AG04450 (cell line): ENCODE measurements at regions not wholly inside any gene's neighbourhood (a gene's known extent, or its start where the extent isn't known, plus 50 kb on each side); places are given as distances from the start of the nearest gene placed in this dataset.

ENCODE experiments used
- CTCF ChIA-PET: fragments of 300-600, 350-600 bp; formaldehyde crosslinking; extraction: SDS; loops from one replicate; lab custom pipeline; 2022; ENCODE audit warnings: antibody characterized with exemption, inconsistent platforms; lab: Charles Lee
- POLR2A ChIA-PET: fragments of 350-600 bp; formaldehyde crosslinking; extraction: SDS; loops from one replicate; lab custom pipeline; 2021; ENCODE audit warnings: antibody characterized with exemption, inconsistent platforms; lab: Yijun Ruan, JAX
- DNase-seq: peaks from one replicate; pipeline ENCODE4 v3.0.0-alpha.2; 2011; ENCODE audit warnings: low read depth, low spot score
- H3K27ac ChIP-seq: one replicate; pipeline ENCODE4 v1.5.1; 2012; ENCODE audit warnings: low read depth, low read length, control low read depth
- H3K27me3 ChIP-seq: one replicate; pipeline ENCODE4 v1.6.0; 2012; ENCODE audit warnings: low read length; ENCODE audit not compliant: control insufficient read depth, insufficient read depth
- H3K4me3 ChIP-seq: 2 replicates; pipeline ENCODE4 v1.5.1; 2011; ENCODE audit warnings: mild to moderate bottlenecking, low read depth, low read length, control low read depth
- H3K9me3 ChIP-seq: 2 replicates; pipeline ENCODE4 v1.5.1; 2012; ENCODE audit warnings: low read length; ENCODE audit not compliant: control insufficient read depth, insufficient read depth
- CTCF ChIP-seq: IDR thresholded peaks from 2 replicates; pipeline ENCODE4 v1.5.1; 2011; ENCODE audit warnings: low read depth, low read length, control low read depth, inconsistent platforms

DNA sequence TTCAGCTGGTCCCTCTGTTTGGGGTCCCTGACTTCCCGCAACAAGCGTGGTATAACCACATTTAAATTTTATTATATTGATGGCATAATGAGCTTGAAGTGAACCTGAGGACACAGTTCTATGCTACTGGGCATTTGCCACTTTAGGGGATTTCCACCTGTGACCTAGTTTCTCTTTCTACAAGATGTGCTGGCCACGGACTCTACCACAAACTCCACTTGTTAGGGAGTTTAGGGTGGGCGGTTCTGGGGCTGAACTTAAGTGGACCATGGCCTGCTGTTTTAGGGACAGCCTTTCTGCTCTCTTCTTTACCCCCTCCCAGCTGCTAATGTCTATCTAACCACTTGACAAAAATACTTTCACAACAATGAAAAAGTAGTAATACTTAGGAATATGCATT is 1199.1 kb downstream of the SI start:
- CTCF ChIA-PET: no interaction called here
- POLR2A ChIA-PET: no interaction called here
- TF ChIP-seq CTCF: no peak
- no peak for DNase-seq
- Histone ChIP-seq H3K27ac (no peak overlapping the region), H3K9me3 (peaks cover 13% of the 10 kb centered on the region; the same call in 1 of the 2 replicates), H3K27me3 (no peaks in the 10 kb centered on the region), H3K4me3 (no peak overlapping the region)

DNA sequence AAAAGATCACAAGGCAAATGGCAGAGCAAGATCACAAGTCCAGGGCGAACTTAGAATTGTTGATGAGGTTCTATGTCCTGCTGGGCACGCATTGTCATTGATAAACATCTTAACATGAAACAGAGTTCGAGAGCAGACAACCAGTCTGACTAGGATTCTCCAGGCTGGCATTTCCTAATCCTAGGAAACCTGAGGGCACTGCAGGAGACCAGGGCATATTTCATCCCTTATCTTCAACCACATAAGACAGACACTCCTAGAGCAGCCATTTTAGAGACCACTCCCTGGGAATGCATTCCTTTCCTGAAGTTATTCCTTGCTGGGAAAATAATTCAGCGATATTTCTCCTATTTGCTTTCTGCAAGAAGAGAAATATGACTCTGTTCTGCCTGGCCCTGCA is 1199.9 kb downstream of the SI start:
- DNase-seq: no peak
- Histone ChIP-seq H3K9me3 (peaks cover 13% of the 10 kb centered on the region; the same call in 1 of the 2 replicates), H3K4me3 (no peak overlapping the region), H3K27ac (no peak overlapping the region), H3K27me3 (no peaks in the 10 kb centered on the region)
- CTCF ChIA-PET: no interaction called here
- POLR2A ChIA-PET: no interaction called here
- no peak for TF ChIP-seq CTCF

DNA sequence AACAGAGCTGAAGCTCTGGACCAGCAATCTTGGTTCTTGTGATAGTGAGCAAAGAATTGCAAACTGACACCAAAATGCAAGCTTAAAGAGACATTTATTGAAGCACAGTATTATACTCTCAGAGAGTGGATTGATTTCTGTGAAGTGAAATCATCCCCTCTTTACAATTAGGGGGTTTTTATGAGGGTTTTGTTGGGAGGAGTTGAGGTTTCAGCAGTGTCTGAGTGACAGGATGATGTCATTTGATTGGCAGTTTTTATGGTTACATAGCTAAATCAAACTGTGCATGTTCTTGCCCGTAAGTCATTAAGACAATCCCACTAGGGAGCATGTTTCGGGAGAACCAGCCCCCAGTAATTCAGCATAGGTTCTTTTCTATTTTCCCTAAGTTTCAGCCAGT is 1200.5 kb downstream of the SI start:
- CTCF ChIA-PET: no interaction called here
- no peak for DNase-seq
- Histone ChIP-seq H3K4me3 (no peak overlapping the region), H3K27ac (no peak overlapping the region), H3K9me3 (peaks cover 11% of the 10 kb centered on the region; the same call in 1 of the 2 replicates), H3K27me3 (no peaks in the 10 kb centered on the region)
- TF ChIP-seq CTCF: no peak
- POLR2A ChIA-PET: no interaction called here

DNA sequence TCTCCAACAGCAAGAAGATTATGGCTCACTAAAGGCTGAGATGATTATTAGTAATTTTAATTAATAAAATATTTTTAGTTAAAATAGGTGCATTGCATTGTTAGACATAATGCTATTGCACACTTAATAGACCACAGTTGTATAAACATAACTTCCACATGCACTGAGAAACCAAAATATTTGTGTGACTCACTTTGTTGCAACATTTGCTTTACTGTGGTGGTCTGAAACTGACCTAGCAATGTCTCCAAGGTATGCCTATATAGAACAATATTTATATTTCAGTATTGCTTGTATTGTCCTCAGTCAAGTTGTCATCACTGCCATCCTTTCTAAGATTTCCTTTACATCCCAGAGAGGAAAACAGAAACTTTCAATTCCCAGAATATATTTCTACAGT is 1215.2 kb downstream of the SI start:
- Histone ChIP-seq H3K27ac (no peak overlapping the region), H3K27me3 (no peaks in the 10 kb centered on the region), H3K9me3 (peaks cover 9% of the 10 kb centered on the region), H3K4me3 (no peak overlapping the region)
- no peak for TF ChIP-seq CTCF
- POLR2A ChIA-PET: no interaction called here
- DNase-seq: no peak
- CTCF ChIA-PET: no interaction called here

GRCh38 chr3:163852233-163852632 is 1226.1 kb downstream of the SI start:
- CTCF ChIA-PET: no interaction called here
- Histone ChIP-seq H3K27ac (no peak overlapping the region), H3K4me3 (no peak overlapping the region), H3K27me3 (no peaks in the 10 kb centered on the region), H3K9me3 (peaks cover 4% of the 10 kb centered on the region; the same call in 1 of the 2 replicates)
- DNase-seq: no peak
- no peak for TF ChIP-seq CTCF
- POLR2A ChIA-PET: no interaction called here
